Immature natural killer cell (primary cell): ENCODE measurements at regions not wholly inside any gene's neighbourhood (a gene's known extent, or its start where the extent isn't known, plus 50 kb on each side); places are given as distances from the start of the nearest gene placed in this dataset.

Experiments
- DNase-seq, 3 donors: peaks; one replicate each; pipeline ENCODE4 v3.0.0; 2022; ENCODE audit warnings: mixed read lengths in 1 of 3
- H3K27ac Mint-ChIP-seq, 6 donors: one replicate each; pipeline ENCODE4 v1.8.0; 2020; ENCODE audit warnings: mixed read lengths in 6 of 6, mild to moderate bottlenecking in 5 of 6, inconsistent platforms in 4 of 6, moderate library complexity in 3 of 6
- H3K27me3 Mint-ChIP-seq, 3 donors: one replicate each; pipeline ENCODE4 v1.8.0; 2020 to 2021; ENCODE audit warnings: low read depth in 3 of 3, mild to moderate bottlenecking in 3 of 3, mixed read lengths in 3 of 3, moderate library complexity in 3 of 3, inconsistent platforms in 1 of 3
- H3K36me3 Mint-ChIP-seq, 3 donors: one replicate each; pipeline ENCODE4 v1.8.0; 2020; ENCODE audit warnings: mixed read lengths in 3 of 3, inconsistent platforms in 2 of 3, mild to moderate bottlenecking in 2 of 3
- H3K4me1 Mint-ChIP-seq, 2 donors: one replicate each; pipeline ENCODE4 v1.8.0; 2020; ENCODE audit warnings: inconsistent platforms in 2 of 2, mild to moderate bottlenecking in 2 of 2, mixed read lengths in 2 of 2, moderate library complexity in 1 of 2
- H3K4me3 Mint-ChIP-seq, 5 donors: one replicate each; pipeline ENCODE4 v1.8.0; 2020; ENCODE audit warnings: mild to moderate bottlenecking in 5 of 5, mixed read lengths in 5 of 5, inconsistent platforms in 3 of 5, moderate library complexity in 3 of 5
- H3K9me3 Mint-ChIP-seq, 6 donors: one replicate each; pipeline ENCODE4 v1.8.0; 2020; ENCODE audit warnings: mild to moderate bottlenecking in 6 of 6, mixed read lengths in 6 of 6, inconsistent platforms in 4 of 6, moderate library complexity in 3 of 6

DNA sequence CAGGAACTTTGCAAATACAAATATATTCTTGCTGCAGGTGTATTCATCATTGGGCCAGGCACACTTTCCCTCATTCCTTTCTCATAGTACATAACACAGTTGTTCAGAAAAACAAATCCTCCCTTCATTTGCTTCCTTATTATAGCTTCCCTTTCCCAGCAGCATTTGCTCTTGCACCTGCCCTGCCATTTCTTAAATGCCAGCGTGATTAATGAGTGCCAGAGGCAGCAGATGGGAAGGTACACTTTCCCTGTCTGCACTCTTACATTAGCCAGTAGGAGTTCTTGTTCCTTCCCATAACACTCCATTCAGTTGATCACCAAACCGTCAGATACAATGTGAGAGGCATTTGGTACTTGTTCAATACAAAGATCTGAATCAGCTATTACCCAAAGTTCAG is 128.5 kb upstream of the GAP43 start:
- no peaks in the 10 kb centered on the region for H3K4me1 Mint-ChIP-seq
- DNase-seq: no peak
- H3K9me3 Mint-ChIP-seq: no peaks in the 10 kb centered on the region
- no peak overlapping the region for H3K27ac Mint-ChIP-seq
- peaks cover 2 to 6% (median 5%) of the 10 kb centered on the region in 3 donors for H3K27me3 Mint-ChIP-seq
- no peaks in the 10 kb centered on the region for H3K36me3 Mint-ChIP-seq
- H3K4me3 Mint-ChIP-seq: no peak overlapping the region

- Mint-ChIP-seq H3K9me3 (no peaks in the 10 kb centered on the region), H3K27ac (no peak overlapping the region), H3K36me3 (no peaks in the 10 kb centered on the region)
These were observed 124.9 kb upstream of the GAP43 start for GRCh38 chr3:115498421-115498820.

DNA sequence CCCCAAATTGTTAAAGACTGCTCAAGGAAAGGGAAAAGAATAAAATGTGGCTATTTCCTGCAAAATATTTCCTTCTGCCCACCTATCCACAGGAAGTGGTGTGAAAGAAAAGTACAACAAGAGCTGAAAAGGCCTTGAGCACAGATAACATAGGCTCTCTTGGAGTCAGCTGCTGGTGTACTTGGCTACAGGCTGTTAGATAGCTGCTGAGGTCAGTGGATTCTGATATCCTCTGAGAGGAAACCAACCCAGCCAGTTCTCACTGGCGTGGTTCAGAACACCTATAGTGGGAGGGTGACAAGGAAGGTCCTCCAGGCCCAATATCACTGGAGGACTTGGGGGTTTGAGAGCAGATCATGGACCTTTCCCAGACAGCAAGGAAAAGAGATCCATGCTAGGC is 124.4 kb upstream of the GAP43 start:
- H3K27me3 Mint-ChIP-seq: peaks cover 2 to 18% (median 3%) of the 10 kb centered on the region in 3 donors
- no peaks in the 10 kb centered on the region for H3K4me1 Mint-ChIP-seq
- H3K4me3 Mint-ChIP-seq: no peak overlapping the region
- H3K36me3 Mint-ChIP-seq: no peaks in the 10 kb centered on the region
- no peaks in the 10 kb centered on the region for H3K9me3 Mint-ChIP-seq
- no peak for DNase-seq
- no peak overlapping the region for H3K27ac Mint-ChIP-seq

More at GRCh38 chr3:115498421-115498820, 124.9 kb upstream of the GAP43 start:
- no peak overlapping the region for H3K4me3 Mint-ChIP-seq
- H3K4me1 Mint-ChIP-seq: no peaks in the 10 kb centered on the region
- H3K27me3 Mint-ChIP-seq: peaks cover 2 to 17% (median 3%) of the 10 kb centered on the region in 3 donors
- DNase-seq: no peak

- H3K9me3 Mint-ChIP-seq: no peaks in the 10 kb centered on the region
- no peaks in the 10 kb centered on the region for H3K4me1 Mint-ChIP-seq
- H3K27ac Mint-ChIP-seq: no peak overlapping the region
- H3K4me3 Mint-ChIP-seq: no peak overlapping the region
- no peaks in the 10 kb centered on the region for H3K36me3 Mint-ChIP-seq
- no peak for DNase-seq
- H3K27me3 Mint-ChIP-seq: peaks cover 2 to 17% (median 3%) of the 10 kb centered on the region in 3 donors
These were observed 123.6 kb upstream of the GAP43 start for GRCh38 chr3:115499666-115500065.

DNA sequence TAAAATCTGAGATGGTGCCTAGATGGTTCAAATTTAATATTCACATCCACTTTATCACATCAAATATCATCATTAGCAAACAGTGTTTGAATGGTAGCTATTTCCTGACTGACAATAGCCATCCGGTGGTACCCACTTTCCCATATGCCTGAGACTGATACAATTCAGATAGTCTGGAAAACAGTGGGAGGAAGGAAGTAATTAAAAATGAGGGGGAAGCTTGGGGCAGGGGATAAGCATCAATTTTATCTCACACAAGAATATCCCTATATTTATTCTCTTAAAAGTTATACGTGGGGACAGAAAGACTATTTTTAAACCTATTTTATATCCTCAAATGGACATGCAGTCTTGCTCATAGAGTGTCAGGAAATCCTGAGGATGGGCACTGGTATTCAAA is 122.5 kb upstream of the GAP43 start:
- H3K4me3 Mint-ChIP-seq: no peak overlapping the region
- no peak overlapping the region for H3K27ac Mint-ChIP-seq
- H3K27me3 Mint-ChIP-seq: peaks cover 0 to 17% (median 3%) of the 10 kb centered on the region in 3 donors
- H3K36me3 Mint-ChIP-seq: no peaks in the 10 kb centered on the region
- DNase-seq: no peak
- no peaks in the 10 kb centered on the region for H3K4me1 Mint-ChIP-seq
- no peaks in the 10 kb centered on the region for H3K9me3 Mint-ChIP-seq

GRCh38 chr3:115502128-115502527 is 121.2 kb upstream of the GAP43 start:
- Mint-ChIP-seq H3K4me1 (no peaks in the 10 kb centered on the region), H3K36me3 (no peaks in the 10 kb centered on the region), H3K27ac (no peak overlapping the region), H3K9me3 (no peaks in the 10 kb centered on the region), H3K4me3 (no peak overlapping the region), H3K27me3 (peaks cover 0 to 14% (median 9%) of the 10 kb centered on the region in 3 donors)
- DNase-seq: no peak

DNA sequence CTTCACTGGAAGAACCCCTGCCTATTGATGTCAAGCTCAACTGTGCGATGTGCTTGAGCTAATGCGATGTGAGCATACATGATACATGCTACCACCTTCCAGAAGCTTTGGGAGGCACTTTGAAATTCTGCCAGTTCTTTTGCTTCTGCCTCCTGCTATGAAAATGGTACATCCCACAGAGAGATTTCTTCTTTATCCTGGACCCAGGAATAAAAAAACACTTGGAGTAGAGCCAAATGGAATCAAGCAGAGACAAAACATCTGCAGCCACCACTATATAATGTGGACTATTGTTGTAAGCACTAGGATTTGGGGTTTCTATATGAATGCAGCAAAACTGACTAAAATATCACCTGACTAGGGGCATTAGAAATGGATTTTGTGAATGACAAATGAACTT is 119.9 kb upstream of the GAP43 start:
- H3K4me1 Mint-ChIP-seq: no peaks in the 10 kb centered on the region
- H3K27ac Mint-ChIP-seq: no peak overlapping the region
- no peaks in the 10 kb centered on the region for H3K36me3 Mint-ChIP-seq
- H3K4me3 Mint-ChIP-seq: no peak overlapping the region
- no peak for DNase-seq
- H3K27me3 Mint-ChIP-seq: peaks cover 0 to 16% (median 9%) of the 10 kb centered on the region in 3 donors
- H3K9me3 Mint-ChIP-seq: no peaks in the 10 kb centered on the region

GRCh38 chr3:115508562-115508961 is 114.7 kb upstream of the GAP43 start:
- H3K36me3 Mint-ChIP-seq: no peaks in the 10 kb centered on the region
- H3K4me1 Mint-ChIP-seq: peaks cover 11 to 22% of the 10 kb centered on the region in 2 donors
- peaks cover 0 to 2% (median 0%) of the 10 kb centered on the region in 6 donors for H3K9me3 Mint-ChIP-seq
- H3K27ac Mint-ChIP-seq: no peak overlapping the region
- no peak for DNase-seq
- peaks cover 6 to 22% (median 9%) of the 10 kb centered on the region in 3 donors for H3K27me3 Mint-ChIP-seq
- no peak overlapping the region for H3K4me3 Mint-ChIP-seq

DNA sequence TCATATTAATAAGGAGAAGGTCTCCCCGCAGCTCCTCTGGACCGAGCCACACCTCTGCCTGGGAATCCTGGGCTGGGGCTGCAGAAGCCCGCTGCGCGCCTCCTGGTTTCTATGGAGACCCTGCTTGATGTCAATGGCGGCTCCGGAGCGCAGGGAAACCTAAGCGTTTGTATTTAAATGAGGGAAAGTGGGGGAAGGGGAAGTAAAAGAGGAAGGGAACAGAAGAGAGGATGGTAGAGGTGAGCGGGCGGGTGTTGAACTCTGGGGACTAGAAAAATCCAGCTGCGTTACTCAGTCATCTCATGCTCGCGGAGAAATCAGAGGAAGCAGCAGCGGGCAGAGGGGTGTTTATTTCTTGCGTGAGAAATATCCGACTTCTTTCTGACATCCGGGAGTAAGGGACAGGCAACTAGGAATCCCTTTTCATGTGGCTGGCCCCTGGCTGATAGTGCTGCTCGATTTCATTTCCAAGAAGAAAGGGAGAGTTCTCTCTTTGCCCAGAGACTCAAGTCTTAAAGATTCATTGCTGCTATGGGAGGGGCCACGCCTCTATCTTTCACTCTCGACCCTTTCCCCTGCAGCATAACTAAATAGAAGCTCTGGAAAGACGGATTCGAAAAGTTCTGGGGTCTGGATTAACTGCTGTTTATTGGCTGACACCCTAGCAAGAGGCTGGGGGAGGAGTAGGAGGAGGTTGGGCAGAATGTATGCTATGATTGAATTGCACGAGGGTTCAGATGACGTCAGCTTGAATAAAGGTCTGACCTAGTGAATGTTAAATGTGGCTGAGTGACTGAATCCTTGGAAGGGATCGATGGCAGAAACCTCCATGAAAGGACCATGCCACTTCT is 110.5 kb upstream of the GAP43 start:
- DNase-seq: peak in 2 of 3 donors; percentile 1 to 23
- H3K4me3 Mint-ChIP-seq: peak overlapping the region; percentile 81 to 93 (median 89)
- peak overlapping the region in 4 of 6 donors; percentile 7 to 45 (median 12) for H3K27ac Mint-ChIP-seq
- H3K9me3 Mint-ChIP-seq: peaks cover 0 to 2% (median 0%) of the 10 kb centered on the region in 6 donors
- H3K36me3 Mint-ChIP-seq: no peaks in the 10 kb centered on the region
- H3K27me3 Mint-ChIP-seq: peaks cover 5 to 23% (median 9%) of the 10 kb centered on the region in 3 donors
- H3K4me1 Mint-ChIP-seq: peaks cover 12 to 25% of the 10 kb centered on the region in 2 donors

DNA sequence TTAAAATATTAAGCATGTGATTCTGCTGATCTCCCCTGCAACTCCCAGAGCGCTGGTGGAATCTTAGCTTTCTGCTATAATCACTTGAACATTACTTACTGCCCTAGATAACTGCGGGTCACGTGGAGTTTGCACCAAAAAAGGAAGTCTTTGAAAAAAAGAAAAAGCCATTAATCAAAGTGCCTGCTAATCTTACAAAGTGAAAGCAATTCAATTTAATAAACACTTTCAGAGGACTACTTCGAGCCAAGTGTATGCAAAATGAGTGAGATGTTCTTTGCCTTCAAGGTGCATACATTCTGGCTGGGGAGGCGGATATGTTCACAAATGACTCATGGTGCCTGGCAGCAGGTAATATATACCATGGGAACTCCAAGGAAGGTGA is 109.9 kb upstream of the GAP43 start:
- peak; percentile 4 to 24 (median 6) for DNase-seq
- H3K27me3 Mint-ChIP-seq: peaks cover 5 to 20% (median 9%) of the 10 kb centered on the region in 3 donors

DNA sequence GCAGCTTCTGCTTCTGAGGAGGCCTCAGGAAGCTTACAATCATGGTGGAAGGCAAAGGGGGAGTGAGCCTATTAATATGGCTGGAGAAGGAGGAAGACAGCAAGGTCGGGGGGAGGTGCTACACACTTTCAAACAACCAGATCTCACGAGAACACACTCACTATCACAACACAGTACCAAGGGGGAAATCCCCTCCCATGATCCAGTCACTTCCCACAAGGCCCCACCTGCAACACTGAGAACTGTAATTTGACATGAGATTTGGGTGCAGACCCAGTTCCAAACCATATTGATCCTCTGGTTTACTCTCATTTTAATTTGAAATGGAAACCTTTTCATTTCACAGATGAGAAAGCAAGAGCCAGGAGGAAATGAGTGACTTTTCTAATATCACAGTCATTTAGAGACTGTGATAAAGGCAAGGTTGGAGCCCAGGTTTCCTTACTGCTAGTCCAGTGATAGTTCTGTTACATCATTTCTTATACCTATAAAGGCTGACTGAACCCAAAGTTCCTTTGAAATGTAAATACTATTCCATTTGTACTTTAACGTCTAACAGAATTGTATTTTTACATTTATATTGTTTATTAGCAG is 105.8 kb upstream of the GAP43 start:
- Mint-ChIP-seq H3K36me3 (no peaks in the 10 kb centered on the region), H3K4me1 (peaks cover 9 to 13% of the 10 kb centered on the region in 2 donors), H3K9me3 (no peaks in the 10 kb centered on the region), H3K27ac (no peak overlapping the region), H3K4me3 (no peak overlapping the region), H3K27me3 (peaks cover 3 to 8% (median 4%) of the 10 kb centered on the region in 3 donors)
- DNase-seq: no peak

More for the DNA sequence above, 109.9 kb upstream of the GAP43 start:
- H3K9me3 Mint-ChIP-seq: peaks cover 0 to 2% (median 0%) of the 10 kb centered on the region in 6 donors
- peaks cover 12 to 25% of the 10 kb centered on the region in 2 donors for H3K4me1 Mint-ChIP-seq
- peak overlapping the region; percentile 81 to 93 (median 89) for H3K4me3 Mint-ChIP-seq
- H3K27ac Mint-ChIP-seq: peak overlapping the region in 4 of 6 donors; percentile 9 to 47 (median 30)
- no peaks in the 10 kb centered on the region for H3K36me3 Mint-ChIP-seq

DNA sequence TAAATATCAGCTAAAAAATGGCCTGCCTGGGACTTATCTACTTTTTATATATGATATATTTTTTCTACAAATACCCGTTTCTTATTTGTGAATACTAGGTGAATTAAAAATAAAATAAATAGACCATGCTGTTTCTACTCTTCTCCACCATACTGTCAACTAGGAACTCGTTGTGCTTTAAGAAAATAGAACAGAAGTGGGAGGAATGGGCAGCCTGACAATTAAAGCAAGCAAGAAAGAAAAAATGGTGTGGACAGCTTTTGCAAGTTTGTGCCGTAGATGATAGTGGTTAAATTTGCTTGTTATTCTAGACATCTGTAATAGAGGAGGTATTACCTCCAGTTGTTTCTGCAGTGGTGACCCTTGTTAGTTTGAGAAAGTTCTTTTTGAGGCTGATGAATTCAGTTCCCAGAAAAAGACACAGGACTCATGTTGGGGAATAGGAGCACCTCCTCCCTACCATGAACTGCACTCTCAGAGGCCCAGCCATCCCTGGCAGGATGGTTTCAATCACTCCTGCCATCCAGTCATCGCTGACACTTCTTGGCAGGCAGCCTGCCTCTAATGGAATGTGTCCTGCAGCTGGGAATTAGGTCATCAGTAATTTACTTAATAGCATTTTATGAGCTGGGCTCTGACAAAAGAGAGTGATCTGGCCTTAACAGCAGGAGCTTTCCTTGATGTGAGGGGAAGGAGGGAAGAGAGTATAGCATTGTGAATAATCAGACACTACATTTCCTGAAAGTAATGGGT is 105.0 kb upstream of the GAP43 start:
- Mint-ChIP-seq H3K36me3 (no peaks in the 10 kb centered on the region), H3K4me1 (peaks cover 4 to 6% of the 10 kb centered on the region in 2 donors), H3K27ac (no peak overlapping the region), H3K27me3 (peaks cover 3 to 4% (median 3%) of the 10 kb centered on the region in 3 donors), H3K4me3 (no peak overlapping the region), H3K9me3 (no peaks in the 10 kb centered on the region)
- no peak for DNase-seq

- no peaks in the 10 kb centered on the region for H3K9me3 Mint-ChIP-seq
- no peaks in the 10 kb centered on the region for H3K36me3 Mint-ChIP-seq
These were observed 103.1 kb upstream of the GAP43 start for GRCh38 chr3:115520241-115520640.

More at GRCh38 chr3:115520241-115520640, 103.1 kb upstream of the GAP43 start:
- Mint-ChIP-seq H3K4me1 (no peaks in the 10 kb centered on the region), H3K27ac (no peak overlapping the region), H3K4me3 (no peak overlapping the region), H3K27me3 (peaks cover 0 to 4% (median 1%) of the 10 kb centered on the region in 3 donors)
- no peak for DNase-seq
